Loucy (cell line): ENCODE measurements at regions not wholly inside any gene's neighbourhood (a gene's known extent, or its start where the extent isn't known, plus 50 kb on each side); places are given as distances from the start of the nearest gene placed in this dataset.

Experiments used
- H2AFZ ChIP-seq: fragments of 200-600 bp; sonication (generic); 2 replicates; pipeline ENCODE4 v1.6.0; 2016; ENCODE audit warnings: antibody characterized with exemption, mild to moderate bottlenecking, low read length, moderate library complexity
- H3F3A ChIP-seq: fragments of 200-600 bp; 2 replicates; pipeline ENCODE4 v1.6.0; 2016; ENCODE audit warnings: antibody characterized with exemption, low read depth, mild to moderate bottlenecking
- H3K27me3 ChIP-seq: fragments of 200-600 bp; sonication (generic); 2 replicates; pipeline ENCODE4 v1.6.1; 2014; ENCODE audit warnings: low read length, mild to moderate bottlenecking; ENCODE audit not compliant: insufficient read depth, poor library complexity, severe bottlenecking
- H3K36me3 ChIP-seq: fragments of 200-600 bp; sonication (generic); 2 replicates; pipeline ENCODE4 v1.6.1; 2016; ENCODE audit warnings: low read length; ENCODE audit not compliant: insufficient read depth
- H3K4me1 ChIP-seq: fragments of 200-600 bp; sonication (generic); 2 replicates; pipeline ENCODE4 v1.5.1; 2014; ENCODE audit warnings: low read length, mild to moderate bottlenecking; ENCODE audit not compliant: insufficient read depth, poor library complexity, severe bottlenecking
- H3K4me2 ChIP-seq: fragments of 200-600 bp; sonication (generic); 2 replicates; pipeline ENCODE4 v1.6.0; 2014; ENCODE audit warnings: antibody characterized with exemption, low read length, low read depth, mild to moderate bottlenecking; ENCODE audit not compliant: poor library complexity, severe bottlenecking
- H3K4me3 ChIP-seq: fragments of 200-600 bp; sonication (generic); 2 replicates; pipeline ENCODE4 v1.5.1; 2014; ENCODE audit warnings: low read length, mild to moderate bottlenecking, mixed read lengths; ENCODE audit not compliant: poor library complexity, severe bottlenecking
- H3K79me2 ChIP-seq: fragments of 200-600 bp; sonication (generic); 2 replicates; pipeline ENCODE4 v1.6.1; 2014; ENCODE audit warnings: low read length; ENCODE audit not compliant: insufficient read depth
- H3K9ac ChIP-seq: fragments of 200-600 bp; sonication (generic); 2 replicates; pipeline ENCODE4 v1.6.0; 2014; ENCODE audit warnings: mild to moderate bottlenecking, low read depth, low read length, moderate library complexity; ENCODE audit not compliant: poor library complexity, severe bottlenecking
- H3K9me2 ChIP-seq: fragments of 200-600 bp; sonication (generic); replicated peaks from 2 replicates; pipeline ENCODE4 v1.6.1; 2016; ENCODE audit warnings: low read depth, low read length, mixed read lengths
- H3K9me3 ChIP-seq: fragments of 200-600 bp; sonication (generic); 2 replicates; pipeline ENCODE4 v1.6.1; 2014; ENCODE audit warnings: mild to moderate bottlenecking, antibody characterized with exemption, low read length, low read depth; ENCODE audit not compliant: insufficient read depth
- H4K20me1 ChIP-seq: fragments of 200-600 bp; sonication (generic); 2 replicates; pipeline ENCODE4 v1.6.0; 2014; ENCODE audit warnings: antibody characterized with exemption, low read length, mild to moderate bottlenecking; ENCODE audit not compliant: insufficient read depth, poor library complexity, severe bottlenecking
- CTCF ChIP-seq: fragments of 200-600 bp; sonication (generic); conservative IDR thresholded peaks from 2 replicates; pipeline ENCODE4 v1.5.1; 2014; ENCODE audit warnings: mild to moderate bottlenecking, antibody characterized with exemption, low read length
- EZH2phosphoT487 ChIP-seq: fragments of 200-600 bp; IDR thresholded peaks from 2 replicates; pipeline ENCODE4 v1.6.1; 2018; ENCODE audit warnings: antibody characterized with exemption, mild to moderate bottlenecking, moderate library complexity, borderline replicate concordance

- Histone ChIP-seq H3K36me3 (no peaks in the 10 kb centered on the region), H3K4me1 (no peaks in the 10 kb centered on the region), H3K4me3 (no peak overlapping the region), H3K9me2 (no peaks in the 10 kb centered on the region), H3K9me3 (no peaks in the 10 kb centered on the region), H3K4me2 (no peak overlapping the region), H2AFZ (no peak overlapping the region), H4K20me1 (no peaks in the 10 kb centered on the region), H3K79me2 (no peaks in the 10 kb centered on the region), H3K9ac (no peak overlapping the region), H3K27me3 (no peaks in the 10 kb centered on the region), H3F3A (no peaks in the 10 kb centered on the region)
- TF ChIP-seq CTCF, result no peak
- TF ChIP-seq EZH2phosphoT487, result no peak
Measured at GRCh38 chr4:164197556-164197955, 556.4 kb upstream of the SMIM31 start.

GRCh38 chr4:164203476-164203875 lies 550.5 kb upstream of the SMIM31 start:
- H4K20me1 ChIP-seq, result no peaks in the 10 kb centered on the region
- no peaks in the 10 kb centered on the region for H3K27me3 ChIP-seq
- no peaks in the 10 kb centered on the region for H3K9me3 ChIP-seq
- no peaks in the 10 kb centered on the region for H3K36me3 ChIP-seq
- H3K9me2 ChIP-seq, result no peaks in the 10 kb centered on the region
- H3K79me2 ChIP-seq, result no peaks in the 10 kb centered on the region
- H3K4me1 ChIP-seq, result no peaks in the 10 kb centered on the region
- no peak overlapping the region for H3K4me2 ChIP-seq
- H3K9ac ChIP-seq, result no peak overlapping the region
- H3F3A ChIP-seq, result no peaks in the 10 kb centered on the region
- TF ChIP-seq CTCF (no peak), EZH2phosphoT487 (no peak)
- H3K4me3 ChIP-seq, result no peak overlapping the region
- no peak overlapping the region for H2AFZ ChIP-seq

- no peaks in the 10 kb centered on the region for H3K9me2 ChIP-seq
- H3K4me1 ChIP-seq, result no peaks in the 10 kb centered on the region
- H4K20me1 ChIP-seq, result no peaks in the 10 kb centered on the region
- H3K79me2 ChIP-seq, result no peaks in the 10 kb centered on the region
- no peak overlapping the region for H3K9ac ChIP-seq
- H3F3A ChIP-seq, result no peaks in the 10 kb centered on the region
- no peak overlapping the region for H3K4me3 ChIP-seq
- no peaks in the 10 kb centered on the region for H3K27me3 ChIP-seq
- no peaks in the 10 kb centered on the region for H3K36me3 ChIP-seq
- no peak for TF ChIP-seq EZH2phosphoT487
- no peak for TF ChIP-seq CTCF
- no peaks in the 10 kb centered on the region for H3K9me3 ChIP-seq
- no peak overlapping the region for H2AFZ ChIP-seq
- no peak overlapping the region for H3K4me2 ChIP-seq
Measured at GRCh38 chr4:164204434-164204833, 549.5 kb upstream of the SMIM31 start.
